WTC11 (cell line): ENCODE measurements at regions not wholly inside any gene's neighbourhood (a gene's known extent, or its start where the extent isn't known, plus 50 kb on each side); places are given as distances from the start of the nearest gene placed in this dataset.

Source experiments
- ATAC-seq: fragments of 200-7000 bp; cut with Tn5 transposase; 2 replicates; pipeline ENCODE4 v1.10.0; 2021; ENCODE audit warnings: mild to moderate bottlenecking, moderate library complexity
- CTCF ChIA-PET: fragments of 300-600 bp; sonication (Branson Sonifier 250); formaldehyde crosslinking; loops from one replicate; lab custom pipeline; 2021; ENCODE audit warnings: antibody characterized with exemption; lab: Charles Lee
- POLR2A ChIA-PET: fragments of 350-600 bp; sonication (Branson Sonifier 250); formaldehyde crosslinking; loops from one replicate; lab custom pipeline; 2021; ENCODE audit warnings: antibody characterized with exemption; lab: Charles Lee
- DNase-seq: peaks from one replicate; pipeline ENCODE4 v3.0.0; 2021; ENCODE audit warnings: low spot score
- H3K27ac Mint-ChIP-seq: 2 replicates; pipeline ENCODE4 v1.8.0; 2021; ENCODE audit warnings: mixed read lengths
- H3K27me3 Mint-ChIP-seq: 2 replicates; pipeline ENCODE4 v1.8.0; 2021; ENCODE audit warnings: low read depth, mild to moderate bottlenecking, moderate library complexity, mixed read lengths
- H3K36me3 Mint-ChIP-seq: 2 replicates; pipeline ENCODE4 v1.8.0; 2021; ENCODE audit warnings: mixed read lengths
- H3K4me1 Mint-ChIP-seq: 2 replicates; pipeline ENCODE4 v1.8.0; 2022; ENCODE audit warnings: mixed read lengths
- H3K4me3 Mint-ChIP-seq: 2 replicates; pipeline ENCODE4 v1.8.0; 2021; ENCODE audit warnings: mild to moderate bottlenecking, moderate library complexity, mixed read lengths
- H3K9me3 Mint-ChIP-seq: 2 replicates; pipeline ENCODE4 v1.8.0; 2021; ENCODE audit warnings: mixed read lengths
- CBFB ChIP-seq: sonication (generic); formaldehyde crosslinking; IDR thresholded peaks from 2 replicates; pipeline ENCODE4 v1.8.1; 2022; ENCODE audit warnings: mild to moderate bottlenecking, low read depth, missing genetic modification reagents
- CREM ChIP-seq: sonication (generic); formaldehyde crosslinking; IDR thresholded peaks from 2 replicates; pipeline ENCODE4 v1.8.1; 2022; ENCODE audit warnings: mild to moderate bottlenecking, missing genetic modification reagents, moderate library complexity
- GABPB1 ChIP-seq: sonication (generic); formaldehyde crosslinking; IDR thresholded peaks from 2 replicates; pipeline ENCODE4 v1.8.1; 2023; ENCODE audit warnings: mild to moderate bottlenecking, missing genetic modification reagents
- KAT7 ChIP-seq: sonication (generic); formaldehyde crosslinking; IDR thresholded peaks from 2 replicates; pipeline ENCODE4 v1.8.1; 2023; ENCODE audit warnings: missing genetic modification reagents, mild to moderate bottlenecking, borderline replicate concordance
- MXD4 ChIP-seq: fragments of 250-450 bp; sonication (Bioruptor Pico); IDR thresholded peaks from 2 replicates; pipeline ENCODE4 v1.8.0; 2021; ENCODE audit warnings: mild to moderate bottlenecking, moderate library complexity, borderline replicate concordance
- NFATC4 ChIP-seq: fragments of 250-450 bp; sonication (Bioruptor Pico); IDR thresholded peaks from 2 replicates; pipeline ENCODE4 v1.9.0; 2021; ENCODE audit warnings: mild to moderate bottlenecking
- NFE2L1 ChIP-seq: sonication (generic); formaldehyde crosslinking; IDR thresholded peaks from 2 replicates; pipeline ENCODE4 v1.8.1; 2023; ENCODE audit warnings: missing genetic modification reagents
- NR2C2 ChIP-seq: sonication (generic); formaldehyde crosslinking; IDR thresholded peaks from 2 replicates; pipeline ENCODE4 v1.8.0; 2022; ENCODE audit warnings: mild to moderate bottlenecking, missing genetic modification reagents
- RORB ChIP-seq: fragments of 250-450 bp; sonication (Bioruptor Pico); IDR thresholded peaks from 2 replicates; pipeline ENCODE4 v1.9.0; 2021; ENCODE audit warnings: mild to moderate bottlenecking
- ZNF219 ChIP-seq: sonication (generic); formaldehyde crosslinking; IDR thresholded peaks from 2 replicates; pipeline ENCODE4 v1.8.0; 2023; ENCODE audit warnings: missing genetic modification reagents, mild to moderate bottlenecking, borderline replicate concordance
- ZNF416 ChIP-seq: fragments of 250-450 bp; sonication (Bioruptor Pico); IDR thresholded peaks from 2 replicates; pipeline ENCODE4 v1.9.0; 2021; ENCODE audit warnings: mild to moderate bottlenecking, inconsistent platforms
- ZNF423 ChIP-seq: fragments of 250-450 bp; sonication (Bioruptor Pico); IDR thresholded peaks from 2 replicates; pipeline ENCODE4 v2.1.2; 2022; ENCODE audit warnings: mild to moderate bottlenecking, moderate library complexity
- TF ChIP-seq, protein P1 (sequence below): sonication (generic); formaldehyde crosslinking; IDR thresholded peaks from 2 replicates; pipeline ENCODE4 v1.8.0; 2023; ENCODE audit warnings: missing genetic modification reagents
- TF ChIP-seq, protein P2 (sequence below): sonication (generic); formaldehyde crosslinking; IDR thresholded peaks from 2 replicates; pipeline ENCODE4 v1.8.1; 2022; ENCODE audit warnings: low read depth, missing genetic modification reagents, borderline replicate concordance
- TF ChIP-seq, protein P3 (sequence below): sonication (generic); formaldehyde crosslinking; IDR thresholded peaks from 2 replicates; pipeline ENCODE4 v1.8.0; 2022; ENCODE audit warnings: mild to moderate bottlenecking, missing genetic modification reagents
- TF ChIP-seq, protein P4 (sequence below): fragments of 250-450 bp; sonication (Bioruptor Pico); IDR thresholded peaks from 2 replicates; pipeline ENCODE4 v1.8.0; 2021; ENCODE audit warnings: mild to moderate bottlenecking
- TF ChIP-seq, protein P5 (sequence below): sonication (generic); formaldehyde crosslinking; IDR thresholded peaks from 2 replicates; pipeline ENCODE4 v1.8.1; 2023; ENCODE audit warnings: mild to moderate bottlenecking, missing genetic modification reagents, borderline replicate concordance
- TF ChIP-seq, protein P6 (sequence below): sonication (generic); formaldehyde crosslinking; IDR thresholded peaks from 2 replicates; pipeline ENCODE4 v1.8.1; 2023; ENCODE audit warnings: mild to moderate bottlenecking, missing genetic modification reagents, moderate library complexity
- TF ChIP-seq, protein P7 (sequence below): sonication (generic); formaldehyde crosslinking; conservative IDR thresholded peaks from 2 replicates; pipeline ENCODE4 v1.8.1; 2023; ENCODE audit warnings: mild to moderate bottlenecking, low read depth, missing genetic modification reagents, moderate library complexity
- TF ChIP-seq, protein P8 (sequence below): sonication (generic); formaldehyde crosslinking; IDR thresholded peaks from 2 replicates; pipeline ENCODE4 v1.8.0; 2023; ENCODE audit warnings: mild to moderate bottlenecking, missing genetic modification reagents
- TF ChIP-seq, protein P9 (sequence below): sonication (generic); formaldehyde crosslinking; conservative IDR thresholded peaks from 2 replicates; pipeline ENCODE4 v1.8.1; 2022; ENCODE audit warnings: mild to moderate bottlenecking, missing genetic modification reagents

DNA sequence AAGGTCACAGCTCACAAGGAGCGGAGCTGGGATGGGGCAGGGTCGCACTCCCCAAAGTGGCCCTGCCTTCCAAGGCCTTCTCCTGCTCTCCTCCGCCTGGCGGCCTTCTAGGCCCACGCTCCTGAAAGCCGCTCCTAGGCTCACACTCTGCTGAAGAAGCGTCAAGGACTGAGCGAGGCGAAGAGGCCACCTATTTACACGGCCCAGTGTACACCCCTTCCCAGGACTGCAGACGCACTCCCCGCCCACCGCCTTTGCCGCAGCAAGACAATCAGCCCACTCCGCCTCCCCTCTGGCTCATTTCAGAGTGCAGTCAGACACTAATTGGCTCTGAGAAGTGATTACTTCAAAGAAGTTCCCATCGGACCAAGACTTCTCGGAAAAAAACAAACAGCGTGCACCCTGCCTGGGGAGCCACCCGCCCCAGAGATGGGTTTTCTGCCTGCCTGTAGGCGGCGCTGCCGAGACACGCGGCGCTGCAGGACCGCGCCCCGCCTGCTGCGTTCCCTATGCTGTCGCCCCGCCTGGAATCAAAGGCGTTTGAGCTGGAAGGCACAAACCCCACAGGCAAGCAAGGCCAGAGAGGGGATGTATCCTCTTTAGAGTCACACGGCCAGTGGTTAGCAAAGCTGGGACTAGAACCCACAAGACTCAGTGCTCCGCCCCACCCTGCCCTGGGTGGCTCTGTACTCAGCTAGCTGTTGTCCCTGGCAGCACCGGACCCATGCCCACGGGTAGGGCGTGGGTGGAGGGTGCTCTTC lies 414.8 kb downstream of the BUD13 start:
- CTCF ChIA-PET, result interaction anchor here (0.6 to 3.7 kb wide), 57 partner anchors 9 to 334 kb away, joined by 3 to 59 read pairs (median 4); no protein-coding TSS in a partner anchor
- H3K4me3 Mint-ChIP-seq, result no peak overlapping the region
- H3K27ac Mint-ChIP-seq, result 0 out of 2 replicates have a peak overlapping the region, but pooled peaks have one; percentile 34
- TF ChIP-seq, protein P1, sequence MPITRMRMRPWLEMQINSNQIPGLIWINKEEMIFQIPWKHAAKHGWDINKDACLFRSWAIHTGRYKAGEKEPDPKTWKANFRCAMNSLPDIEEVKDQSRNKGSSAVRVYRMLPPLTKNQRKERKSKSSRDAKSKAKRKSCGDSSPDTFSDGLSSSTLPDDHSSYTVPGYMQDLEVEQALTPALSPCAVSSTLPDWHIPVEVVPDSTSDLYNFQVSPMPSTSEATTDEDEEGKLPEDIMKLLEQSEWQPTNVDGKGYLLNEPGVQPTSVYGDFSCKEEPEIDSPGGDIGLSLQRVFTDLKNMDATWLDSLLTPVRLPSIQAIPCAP (CRISPR knock-in tag), result no peak
- TF ChIP-seq MXD4 (CRISPR knock-in tag) (no peak), NFE2L1 (no peak), CBFB (no peak), RORB (CRISPR knock-in tag) (no peak), ZNF423 (CRISPR knock-in tag) (peak; percentile 71), NFATC4 (CRISPR knock-in tag) (no peak), ZNF416 (CRISPR knock-in tag) (no peak), KAT7 (CRISPR knock-in tag) (no peak), ZNF219 (CRISPR knock-in tag) (no peak), GABPB1 (CRISPR knock-in tag) (no peak), CREM (no peak), NR2C2 (no peak)
- TF ChIP-seq, protein P2, sequence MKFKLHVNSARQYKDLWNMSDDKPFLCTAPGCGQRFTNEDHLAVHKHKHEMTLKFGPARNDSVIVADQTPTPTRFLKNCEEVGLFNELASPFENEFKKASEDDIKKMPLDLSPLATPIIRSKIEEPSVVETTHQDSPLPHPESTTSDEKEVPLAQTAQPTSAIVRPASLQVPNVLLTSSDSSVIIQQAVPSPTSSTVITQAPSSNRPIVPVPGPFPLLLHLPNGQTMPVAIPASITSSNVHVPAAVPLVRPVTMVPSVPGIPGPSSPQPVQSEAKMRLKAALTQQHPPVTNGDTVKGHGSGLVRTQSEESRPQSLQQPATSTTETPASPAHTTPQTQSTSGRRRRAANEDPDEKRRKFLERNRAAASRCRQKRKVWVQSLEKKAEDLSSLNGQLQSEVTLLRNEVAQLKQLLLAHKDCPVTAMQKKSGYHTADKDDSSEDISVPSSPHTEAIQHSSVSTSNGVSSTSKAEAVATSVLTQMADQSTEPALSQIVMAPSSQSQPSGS, result no peak
- TF ChIP-seq, protein P3, sequence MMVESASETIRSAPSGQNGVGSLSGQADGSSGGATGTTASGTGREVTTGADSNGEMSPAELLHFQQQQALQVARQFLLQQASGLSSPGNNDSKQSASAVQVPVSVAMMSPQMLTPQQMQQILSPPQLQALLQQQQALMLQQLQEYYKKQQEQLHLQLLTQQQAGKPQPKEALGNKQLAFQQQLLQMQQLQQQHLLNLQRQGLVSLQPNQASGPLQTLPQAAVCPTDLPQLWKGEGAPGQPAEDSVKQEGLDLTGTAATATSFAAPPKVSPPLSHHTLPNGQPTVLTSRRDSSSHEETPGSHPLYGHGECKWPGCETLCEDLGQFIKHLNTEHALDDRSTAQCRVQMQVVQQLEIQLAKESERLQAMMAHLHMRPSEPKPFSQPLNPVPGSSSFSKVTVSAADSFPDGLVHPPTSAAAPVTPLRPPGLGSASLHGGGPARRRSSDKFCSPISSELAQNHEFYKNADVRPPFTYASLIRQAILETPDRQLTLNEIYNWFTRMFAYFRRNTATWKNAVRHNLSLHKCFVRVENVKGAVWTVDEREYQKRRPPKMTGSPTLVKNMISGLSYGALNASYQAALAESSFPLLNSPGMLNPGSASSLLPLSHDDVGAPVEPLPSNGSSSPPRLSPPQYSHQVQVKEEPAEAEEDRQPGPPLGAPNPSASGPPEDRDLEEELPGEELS (CRISPR knock-in tag), result no peak
- TF ChIP-seq, protein P4, sequence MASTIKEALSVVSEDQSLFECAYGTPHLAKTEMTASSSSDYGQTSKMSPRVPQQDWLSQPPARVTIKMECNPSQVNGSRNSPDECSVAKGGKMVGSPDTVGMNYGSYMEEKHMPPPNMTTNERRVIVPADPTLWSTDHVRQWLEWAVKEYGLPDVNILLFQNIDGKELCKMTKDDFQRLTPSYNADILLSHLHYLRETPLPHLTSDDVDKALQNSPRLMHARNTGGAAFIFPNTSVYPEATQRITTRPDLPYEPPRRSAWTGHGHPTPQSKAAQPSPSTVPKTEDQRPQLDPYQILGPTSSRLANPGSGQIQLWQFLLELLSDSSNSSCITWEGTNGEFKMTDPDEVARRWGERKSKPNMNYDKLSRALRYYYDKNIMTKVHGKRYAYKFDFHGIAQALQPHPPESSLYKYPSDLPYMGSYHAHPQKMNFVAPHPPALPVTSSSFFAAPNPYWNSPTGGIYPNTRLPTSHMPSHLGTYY, result no peak
- TF ChIP-seq, protein P5, sequence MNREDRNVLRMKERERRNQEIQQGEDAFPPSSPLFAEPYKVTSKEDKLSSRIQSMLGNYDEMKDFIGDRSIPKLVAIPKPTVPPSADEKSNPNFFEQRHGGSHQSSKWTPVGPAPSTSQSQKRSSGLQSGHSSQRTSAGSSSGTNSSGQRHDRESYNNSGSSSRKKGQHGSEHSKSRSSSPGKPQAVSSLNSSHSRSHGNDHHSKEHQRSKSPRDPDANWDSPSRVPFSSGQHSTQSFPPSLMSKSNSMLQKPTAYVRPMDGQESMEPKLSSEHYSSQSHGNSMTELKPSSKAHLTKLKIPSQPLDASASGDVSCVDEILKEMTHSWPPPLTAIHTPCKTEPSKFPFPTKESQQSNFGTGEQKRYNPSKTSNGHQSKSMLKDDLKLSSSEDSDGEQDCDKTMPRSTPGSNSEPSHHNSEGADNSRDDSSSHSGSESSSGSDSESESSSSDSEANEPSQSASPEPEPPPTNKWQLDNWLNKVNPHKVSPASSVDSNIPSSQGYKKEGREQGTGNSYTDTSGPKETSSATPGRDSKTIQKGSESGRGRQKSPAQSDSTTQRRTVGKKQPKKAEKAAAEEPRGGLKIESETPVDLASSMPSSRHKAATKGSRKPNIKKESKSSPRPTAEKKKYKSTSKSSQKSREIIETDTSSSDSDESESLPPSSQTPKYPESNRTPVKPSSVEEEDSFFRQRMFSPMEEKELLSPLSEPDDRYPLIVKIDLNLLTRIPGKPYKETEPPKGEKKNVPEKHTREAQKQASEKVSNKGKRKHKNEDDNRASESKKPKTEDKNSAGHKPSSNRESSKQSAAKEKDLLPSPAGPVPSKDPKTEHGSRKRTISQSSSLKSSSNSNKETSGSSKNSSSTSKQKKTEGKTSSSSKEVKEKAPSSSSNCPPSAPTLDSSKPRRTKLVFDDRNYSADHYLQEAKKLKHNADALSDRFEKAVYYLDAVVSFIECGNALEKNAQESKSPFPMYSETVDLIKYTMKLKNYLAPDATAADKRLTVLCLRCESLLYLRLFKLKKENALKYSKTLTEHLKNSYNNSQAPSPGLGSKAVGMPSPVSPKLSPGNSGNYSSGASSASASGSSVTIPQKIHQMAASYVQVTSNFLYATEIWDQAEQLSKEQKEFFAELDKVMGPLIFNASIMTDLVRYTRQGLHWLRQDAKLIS (CRISPR knock-in tag), result no peak
- TF ChIP-seq, protein P6, sequence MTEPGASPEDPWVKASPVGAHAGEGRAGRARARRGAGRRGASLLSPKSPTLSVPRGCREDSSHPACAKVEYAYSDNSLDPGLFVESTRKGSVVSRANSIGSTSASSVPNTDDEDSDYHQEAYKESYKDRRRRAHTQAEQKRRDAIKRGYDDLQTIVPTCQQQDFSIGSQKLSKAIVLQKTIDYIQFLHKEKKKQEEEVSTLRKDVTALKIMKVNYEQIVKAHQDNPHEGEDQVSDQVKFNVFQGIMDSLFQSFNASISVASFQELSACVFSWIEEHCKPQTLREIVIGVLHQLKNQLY (CRISPR knock-in tag), result no peak
- TF ChIP-seq, protein P7, sequence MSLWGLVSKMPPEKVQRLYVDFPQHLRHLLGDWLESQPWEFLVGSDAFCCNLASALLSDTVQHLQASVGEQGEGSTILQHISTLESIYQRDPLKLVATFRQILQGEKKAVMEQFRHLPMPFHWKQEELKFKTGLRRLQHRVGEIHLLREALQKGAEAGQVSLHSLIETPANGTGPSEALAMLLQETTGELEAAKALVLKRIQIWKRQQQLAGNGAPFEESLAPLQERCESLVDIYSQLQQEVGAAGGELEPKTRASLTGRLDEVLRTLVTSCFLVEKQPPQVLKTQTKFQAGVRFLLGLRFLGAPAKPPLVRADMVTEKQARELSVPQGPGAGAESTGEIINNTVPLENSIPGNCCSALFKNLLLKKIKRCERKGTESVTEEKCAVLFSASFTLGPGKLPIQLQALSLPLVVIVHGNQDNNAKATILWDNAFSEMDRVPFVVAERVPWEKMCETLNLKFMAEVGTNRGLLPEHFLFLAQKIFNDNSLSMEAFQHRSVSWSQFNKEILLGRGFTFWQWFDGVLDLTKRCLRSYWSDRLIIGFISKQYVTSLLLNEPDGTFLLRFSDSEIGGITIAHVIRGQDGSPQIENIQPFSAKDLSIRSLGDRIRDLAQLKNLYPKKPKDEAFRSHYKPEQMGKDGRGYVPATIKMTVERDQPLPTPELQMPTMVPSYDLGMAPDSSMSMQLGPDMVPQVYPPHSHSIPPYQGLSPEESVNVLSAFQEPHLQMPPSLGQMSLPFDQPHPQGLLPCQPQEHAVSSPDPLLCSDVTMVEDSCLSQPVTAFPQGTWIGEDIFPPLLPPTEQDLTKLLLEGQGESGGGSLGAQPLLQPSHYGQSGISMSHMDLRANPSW (CRISPR knock-in tag), result no peak
- TF ChIP-seq, protein P8, sequence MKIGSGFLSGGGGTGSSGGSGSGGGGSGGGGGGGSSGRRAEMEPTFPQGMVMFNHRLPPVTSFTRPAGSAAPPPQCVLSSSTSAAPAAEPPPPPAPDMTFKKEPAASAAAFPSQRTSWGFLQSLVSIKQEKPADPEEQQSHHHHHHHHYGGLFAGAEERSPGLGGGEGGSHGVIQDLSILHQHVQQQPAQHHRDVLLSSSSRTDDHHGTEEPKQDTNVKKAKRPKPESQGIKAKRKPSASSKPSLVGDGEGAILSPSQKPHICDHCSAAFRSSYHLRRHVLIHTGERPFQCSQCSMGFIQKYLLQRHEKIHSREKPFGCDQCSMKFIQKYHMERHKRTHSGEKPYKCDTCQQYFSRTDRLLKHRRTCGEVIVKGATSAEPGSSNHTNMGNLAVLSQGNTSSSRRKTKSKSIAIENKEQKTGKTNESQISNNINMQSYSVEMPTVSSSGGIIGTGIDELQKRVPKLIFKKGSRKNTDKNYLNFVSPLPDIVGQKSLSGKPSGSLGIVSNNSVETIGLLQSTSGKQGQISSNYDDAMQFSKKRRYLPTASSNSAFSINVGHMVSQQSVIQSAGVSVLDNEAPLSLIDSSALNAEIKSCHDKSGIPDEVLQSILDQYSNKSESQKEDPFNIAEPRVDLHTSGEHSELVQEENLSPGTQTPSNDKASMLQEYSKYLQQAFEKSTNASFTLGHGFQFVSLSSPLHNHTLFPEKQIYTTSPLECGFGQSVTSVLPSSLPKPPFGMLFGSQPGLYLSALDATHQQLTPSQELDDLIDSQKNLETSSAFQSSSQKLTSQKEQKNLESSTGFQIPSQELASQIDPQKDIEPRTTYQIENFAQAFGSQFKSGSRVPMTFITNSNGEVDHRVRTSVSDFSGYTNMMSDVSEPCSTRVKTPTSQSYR, result no peak
- TF ChIP-seq, protein P9, sequence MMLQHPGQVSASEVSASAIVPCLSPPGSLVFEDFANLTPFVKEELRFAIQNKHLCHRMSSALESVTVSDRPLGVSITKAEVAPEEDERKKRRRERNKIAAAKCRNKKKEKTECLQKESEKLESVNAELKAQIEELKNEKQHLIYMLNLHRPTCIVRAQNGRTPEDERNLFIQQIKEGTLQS (CRISPR knock-in tag), result no peak

More for the DNA sequence above, 414.8 kb downstream of the BUD13 start:
- Mint-ChIP-seq H3K9me3 (no peaks in the 10 kb centered on the region), H3K36me3 (no peaks in the 10 kb centered on the region), H3K4me1 (peaks cover 51% of the 10 kb centered on the region), H3K27me3 (peaks cover 5% of the 10 kb centered on the region; the same call in 1 of the 2 replicates)
- DNase-seq, result peak; percentile 83
- ATAC-seq, result peak; percentile 89
- POLR2A ChIA-PET, result no interaction called here
